Osteocyte (in vitro differentiated cells): ENCODE measurements at regions not wholly inside any gene's neighbourhood (a gene's known extent, or its start where the extent isn't known, plus 50 kb on each side); places are given as distances from the start of the nearest gene placed in this dataset.
"Not testable (repeated sequence)": the region's sequence is repeated elsewhere in the genome, so short reads cannot be mapped to it uniquely, and the experiment has no call there.

Experiments used
- DNase-seq: peaks from one replicate; pipeline ENCODE4 v3.0.0; 2021; ENCODE audit warnings: mixed read lengths; ENCODE audit not compliant: unreplicated experiment; ENCODE audit errors: extremely low spot score
- H3K27ac Mint-ChIP-seq: one replicate; pipeline ENCODE4 v1.8.0; 2021; ENCODE audit warnings: mild to moderate bottlenecking, mixed read lengths; ENCODE audit not compliant: unreplicated experiment
- H3K27me3 Mint-ChIP-seq: one replicate; pipeline ENCODE4 v1.8.0; 2021; ENCODE audit warnings: mixed read lengths; ENCODE audit not compliant: unreplicated experiment
- H3K36me3 Mint-ChIP-seq: one replicate; pipeline ENCODE4 v1.8.0; 2021; ENCODE audit warnings: mixed read lengths; ENCODE audit not compliant: unreplicated experiment
- H3K4me1 Mint-ChIP-seq: one replicate; pipeline ENCODE4 v1.8.0; 2021; ENCODE audit warnings: mixed read lengths; ENCODE audit not compliant: unreplicated experiment
- H3K4me3 Mint-ChIP-seq: one replicate; pipeline ENCODE4 v1.8.0; 2021; ENCODE audit warnings: mild to moderate bottlenecking, moderate library complexity, mixed read lengths; ENCODE audit not compliant: unreplicated experiment
- H3K9me3 Mint-ChIP-seq: one replicate; pipeline ENCODE4 v1.8.0; 2021; ENCODE audit warnings: mixed read lengths; ENCODE audit not compliant: unreplicated experiment
- TF ChIP-seq, protein P1 (sequence below): fragments of 200-600 bp; sonication (generic); IDR thresholded peaks from 2 replicates; pipeline ENCODE4 v1.5.0; 2021; ENCODE audit warnings: antibody characterized with exemption, mild to moderate bottlenecking, moderate library complexity

DNA sequence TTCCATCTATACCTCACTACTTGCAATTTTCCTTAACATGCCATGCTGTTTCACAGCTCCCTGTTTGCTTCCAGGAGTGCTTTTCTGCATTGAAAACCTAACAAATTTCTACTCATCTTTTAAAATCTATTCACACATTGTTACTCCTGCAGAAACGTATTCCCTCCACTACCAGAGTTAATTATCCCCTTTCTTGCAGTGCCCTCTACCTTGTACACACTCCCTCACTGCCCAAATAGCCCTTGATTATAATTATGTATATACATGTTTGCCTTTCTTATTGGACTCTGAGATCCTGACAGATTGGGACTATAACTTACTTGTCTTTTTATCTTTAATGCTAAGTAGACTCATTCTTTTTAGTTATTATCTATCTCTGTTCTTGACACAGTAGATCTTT is 325.0 kb downstream of the OXSM start:
- H3K27ac Mint-ChIP-seq: no peak overlapping the region
- no peak overlapping the region for H3K4me3 Mint-ChIP-seq
- H3K9me3 Mint-ChIP-seq: no peaks in the 10 kb centered on the region
- TF ChIP-seq, protein P1, sequence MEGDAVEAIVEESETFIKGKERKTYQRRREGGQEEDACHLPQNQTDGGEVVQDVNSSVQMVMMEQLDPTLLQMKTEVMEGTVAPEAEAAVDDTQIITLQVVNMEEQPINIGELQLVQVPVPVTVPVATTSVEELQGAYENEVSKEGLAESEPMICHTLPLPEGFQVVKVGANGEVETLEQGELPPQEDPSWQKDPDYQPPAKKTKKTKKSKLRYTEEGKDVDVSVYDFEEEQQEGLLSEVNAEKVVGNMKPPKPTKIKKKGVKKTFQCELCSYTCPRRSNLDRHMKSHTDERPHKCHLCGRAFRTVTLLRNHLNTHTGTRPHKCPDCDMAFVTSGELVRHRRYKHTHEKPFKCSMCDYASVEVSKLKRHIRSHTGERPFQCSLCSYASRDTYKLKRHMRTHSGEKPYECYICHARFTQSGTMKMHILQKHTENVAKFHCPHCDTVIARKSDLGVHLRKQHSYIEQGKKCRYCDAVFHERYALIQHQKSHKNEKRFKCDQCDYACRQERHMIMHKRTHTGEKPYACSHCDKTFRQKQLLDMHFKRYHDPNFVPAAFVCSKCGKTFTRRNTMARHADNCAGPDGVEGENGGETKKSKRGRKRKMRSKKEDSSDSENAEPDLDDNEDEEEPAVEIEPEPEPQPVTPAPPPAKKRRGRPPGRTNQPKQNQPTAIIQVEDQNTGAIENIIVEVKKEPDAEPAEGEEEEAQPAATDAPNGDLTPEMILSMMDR: no peak
- DNase-seq: no peak
- no peaks in the 10 kb centered on the region for H3K36me3 Mint-ChIP-seq
- H3K27me3 Mint-ChIP-seq: peaks cover 7% of the 10 kb centered on the region
- no peaks in the 10 kb centered on the region for H3K4me1 Mint-ChIP-seq

GRCh38 chr3:26118165-26118564 is 328.3 kb downstream of the OXSM start:
- no peaks in the 10 kb centered on the region for H3K36me3 Mint-ChIP-seq
- peaks cover 6% of the 10 kb centered on the region for H3K9me3 Mint-ChIP-seq
- no peak for DNase-seq
- TF ChIP-seq, protein P1: peak; percentile 27
- no peak overlapping the region for H3K4me3 Mint-ChIP-seq
- no peak overlapping the region for H3K27ac Mint-ChIP-seq
- peaks cover 3% of the 10 kb centered on the region for H3K27me3 Mint-ChIP-seq
- no peaks in the 10 kb centered on the region for H3K4me1 Mint-ChIP-seq

DNA sequence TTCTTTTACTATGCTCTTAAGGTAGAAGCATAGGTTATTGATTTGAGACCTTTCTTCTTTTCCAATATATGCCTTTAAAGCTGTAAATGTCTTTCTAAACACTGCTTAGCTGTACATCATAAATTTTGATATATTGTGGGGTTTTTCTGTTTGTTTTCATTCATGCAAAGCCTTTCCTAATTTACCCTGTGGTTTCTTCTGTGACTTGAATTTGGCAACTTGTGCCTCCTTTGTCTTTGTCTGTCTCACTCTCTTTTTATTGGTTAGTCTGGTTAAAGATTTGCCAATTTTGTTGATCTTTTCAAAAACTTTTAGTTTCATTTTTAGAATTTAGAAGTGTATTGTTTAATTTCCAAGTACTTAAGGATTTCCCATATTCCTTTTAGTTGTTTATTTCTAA is 343.1 kb downstream of the OXSM start:
- Mint-ChIP-seq H3K27me3 (peaks cover 15% of the 10 kb centered on the region), H3K9me3 (peaks cover 8% of the 10 kb centered on the region), H3K36me3 (no peaks in the 10 kb centered on the region), H3K27ac (no peak overlapping the region), H3K4me1 (no peaks in the 10 kb centered on the region), H3K4me3 (no peak overlapping the region)
- DNase-seq: no peak
- TF ChIP-seq, protein P1: no peak

GRCh38 chr3:26141296-26141695 is 351.4 kb downstream of the OXSM start:
- no peaks in the 10 kb centered on the region for H3K27me3 Mint-ChIP-seq
- no peak overlapping the region for H3K27ac Mint-ChIP-seq
- no peaks in the 10 kb centered on the region for H3K4me1 Mint-ChIP-seq
- H3K36me3 Mint-ChIP-seq: no peaks in the 10 kb centered on the region
- peaks cover 12% of the 10 kb centered on the region for H3K9me3 Mint-ChIP-seq
- H3K4me3 Mint-ChIP-seq: no peak overlapping the region
- TF ChIP-seq, protein P1: no peak
- DNase-seq: no peak

DNA sequence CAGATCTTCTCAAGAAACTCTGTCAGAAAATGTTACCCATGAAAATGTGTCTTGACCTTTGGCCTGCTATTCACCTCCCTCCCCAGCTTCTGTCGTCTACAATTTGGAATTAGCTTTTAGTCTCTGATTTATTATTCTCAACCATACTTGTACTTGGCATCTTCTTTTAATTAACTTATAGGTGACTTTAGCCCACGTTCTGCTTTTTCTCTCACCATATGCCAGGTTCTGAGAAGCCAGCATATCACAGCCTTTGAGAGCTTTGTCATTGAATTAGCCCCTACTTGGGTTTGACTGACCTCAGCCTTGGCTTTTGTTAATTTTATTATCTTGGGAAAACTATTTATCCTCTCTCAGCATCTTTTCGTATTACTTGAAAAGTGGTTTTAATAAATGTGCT is 355.9 kb downstream of the OXSM start:
- H3K27ac Mint-ChIP-seq: no peak overlapping the region
- H3K4me3 Mint-ChIP-seq: no peak overlapping the region
- no peaks in the 10 kb centered on the region for H3K36me3 Mint-ChIP-seq
- no peaks in the 10 kb centered on the region for H3K4me1 Mint-ChIP-seq
- no peaks in the 10 kb centered on the region for H3K27me3 Mint-ChIP-seq
- DNase-seq: no peak
- TF ChIP-seq, protein P1: no peak
- H3K9me3 Mint-ChIP-seq: peaks cover 17% of the 10 kb centered on the region

GRCh38 chr3:26157428-26157827 is 367.5 kb downstream of the OXSM start:
- H3K27ac Mint-ChIP-seq, DNase-seq, H3K4me3 Mint-ChIP-seq, H3K36me3 Mint-ChIP-seq, H3K9me3 Mint-ChIP-seq, H3K27me3 Mint-ChIP-seq, H3K4me1 Mint-ChIP-seq: not testable (repeated sequence)
